A673 (cell line): ENCODE measurements at regions not wholly inside any gene's neighbourhood (a gene's known extent, or its start where the extent isn't known, plus 50 kb on each side); places are given as distances from the start of the nearest gene placed in this dataset.

Experiments
- BruUV-seq: library from RNA; stranded (reverse); fragments of 400-500 nt; replicated peaks from 2 replicates; lab custom pipeline; 2021; lab: Mats Ljungman, UMichigan
- CTCF ChIA-PET: fragments of 300-600 bp; sonication (Branson Sonifier 250); formaldehyde crosslinking; loops from one replicate; lab custom pipeline; 2022; ENCODE audit warnings: antibody characterized with exemption; lab: Charles Lee
- POLR2A ChIA-PET: fragments of 300-600 bp; sonication (Branson Sonifier 250); formaldehyde crosslinking; loops from one replicate; lab custom pipeline; 2022; ENCODE audit warnings: antibody characterized with exemption; ENCODE audit not compliant: low non-redundant PET; lab: Charles Lee
- DNase-seq: peaks from one replicate; pipeline ENCODE4 v3.0.0-alpha.2; 2015; ENCODE audit warnings: low spot score
- H3K27ac ChIP-seq: fragments of 200-600 bp; sonication (generic); 2 replicates; pipeline ENCODE4 v1.5.1; 2016; ENCODE audit warnings: mixed run types, low read depth, mild to moderate bottlenecking, mixed read lengths, antibody characterized with exemption, low read length; ENCODE audit not compliant: poor library complexity, severe bottlenecking
- H3K27me3 ChIP-seq: fragments of 200-600 bp; sonication (generic); replicated peaks from 2 replicates; pipeline ENCODE4 v1.6.1; 2017; ENCODE audit warnings: mixed run types, low read depth, mild to moderate bottlenecking, mixed read lengths, antibody characterized with exemption, low read length; ENCODE audit not compliant: insufficient read depth, poor library complexity
- H3K36me3 ChIP-seq: fragments of 200-600 bp; sonication (generic); 2 replicates; pipeline ENCODE4 v1.6.1; 2016; ENCODE audit warnings: mixed run types, mild to moderate bottlenecking, mixed read lengths, antibody characterized with exemption, low read length; ENCODE audit not compliant: insufficient read depth, poor library complexity, severe bottlenecking
- H3K4me1 ChIP-seq: fragments of 200-600 bp; sonication (generic); 2 replicates; pipeline ENCODE4 v1.6.1; 2017; ENCODE audit warnings: mixed run types, mild to moderate bottlenecking, mixed read lengths, antibody characterized with exemption, low read length; ENCODE audit not compliant: insufficient read depth, poor library complexity, severe bottlenecking
- H3K4me3 ChIP-seq: fragments of 200-600 bp; sonication (generic); 2 replicates; pipeline ENCODE4 v1.5.1; 2016; ENCODE audit warnings: low read depth, mixed run types, mild to moderate bottlenecking, mixed read lengths, low read length; ENCODE audit not compliant: poor library complexity, severe bottlenecking
- H3K9me3 ChIP-seq: fragments of 200-600 bp; sonication (generic); 2 replicates; pipeline ENCODE4 v1.6.1; 2016; ENCODE audit warnings: mixed run types, low read depth, mild to moderate bottlenecking, mixed read lengths, antibody characterized with exemption, low read length; ENCODE audit not compliant: poor library complexity, severe bottlenecking
- EZH2 ChIP-seq: fragments of 200-600 bp; sonication (generic); IDR thresholded peaks from 2 replicates; pipeline ENCODE4 v1.6.1; 2017; ENCODE audit warnings: borderline replicate concordance, low read depth, mild to moderate bottlenecking, mixed read lengths, antibody characterized with exemption, low read length; ENCODE audit not compliant: poor library complexity, severe bottlenecking
- intact Hi-C: fragments of 100-400 bp; cut with micrococcal nuclease; formaldehyde crosslinking; loops from one replicate; pipeline ENCODE4 v1.10.0; 2022; ENCODE audit not compliant: unreplicated experiment
- TF ChIP-seq, protein P1 (sequence below): fragments of 300-800, 200-600 bp; sonication (generic); conservative IDR thresholded peaks from 2 replicates; pipeline ENCODE4 v1.5.1; 2017; ENCODE audit warnings: low read depth, mild to moderate bottlenecking, antibody characterized with exemption, low read length, moderate library complexity, mixed read lengths

GRCh38 chr12:127670294-127670693, 596.7 kb upstream of the TMEM132C start:
- Histone ChIP-seq H3K27me3 (peaks cover 21% of the 10 kb centered on the region), H3K4me1 (no peaks in the 10 kb centered on the region), H3K36me3 (no peaks in the 10 kb centered on the region), H3K27ac (no peak overlapping the region), H3K9me3 (no peaks in the 10 kb centered on the region), H3K4me3 (no peak overlapping the region)
- no TSS peak for BruUV-seq
- TF ChIP-seq, protein P1, sequence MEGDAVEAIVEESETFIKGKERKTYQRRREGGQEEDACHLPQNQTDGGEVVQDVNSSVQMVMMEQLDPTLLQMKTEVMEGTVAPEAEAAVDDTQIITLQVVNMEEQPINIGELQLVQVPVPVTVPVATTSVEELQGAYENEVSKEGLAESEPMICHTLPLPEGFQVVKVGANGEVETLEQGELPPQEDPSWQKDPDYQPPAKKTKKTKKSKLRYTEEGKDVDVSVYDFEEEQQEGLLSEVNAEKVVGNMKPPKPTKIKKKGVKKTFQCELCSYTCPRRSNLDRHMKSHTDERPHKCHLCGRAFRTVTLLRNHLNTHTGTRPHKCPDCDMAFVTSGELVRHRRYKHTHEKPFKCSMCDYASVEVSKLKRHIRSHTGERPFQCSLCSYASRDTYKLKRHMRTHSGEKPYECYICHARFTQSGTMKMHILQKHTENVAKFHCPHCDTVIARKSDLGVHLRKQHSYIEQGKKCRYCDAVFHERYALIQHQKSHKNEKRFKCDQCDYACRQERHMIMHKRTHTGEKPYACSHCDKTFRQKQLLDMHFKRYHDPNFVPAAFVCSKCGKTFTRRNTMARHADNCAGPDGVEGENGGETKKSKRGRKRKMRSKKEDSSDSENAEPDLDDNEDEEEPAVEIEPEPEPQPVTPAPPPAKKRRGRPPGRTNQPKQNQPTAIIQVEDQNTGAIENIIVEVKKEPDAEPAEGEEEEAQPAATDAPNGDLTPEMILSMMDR: no peak
- no peak for TF ChIP-seq EZH2
- intact Hi-C loops: loop anchor here (10.0 kb wide), 2 partner anchors 375 to 565 kb away; no protein-coding TSS in a partner anchor
- DNase-seq: no peak
- ChIA-PET POLR2A (interaction anchor here (0.6 kb wide), 1 partner anchor 19 kb away, joined by 3 read pairs; no protein-coding TSS in a partner anchor), CTCF (no interaction called here)

- POLR2A ChIA-PET: interaction anchor here (0.6 kb wide), 1 partner anchor 18 kb away, joined by 3 read pairs; no protein-coding TSS in a partner anchor
- H3K27ac ChIP-seq: no peak overlapping the region
- CTCF ChIA-PET: no interaction called here
- H3K4me1 ChIP-seq: no peaks in the 10 kb centered on the region
- no peaks in the 10 kb centered on the region for H3K9me3 ChIP-seq
- no TSS peak for BruUV-seq
- intact Hi-C loops: loop anchor here (10.0 kb wide), 2 partner anchors 376 to 566 kb away; no protein-coding TSS in a partner anchor
- H3K36me3 ChIP-seq: no peaks in the 10 kb centered on the region
- H3K27me3 ChIP-seq: peaks cover 21% of the 10 kb centered on the region
- no peak overlapping the region for H3K4me3 ChIP-seq
- DNase-seq: no peak
- no peak for TF ChIP-seq EZH2
- TF ChIP-seq, protein P1: no peak
These were observed 596.2 kb upstream of the TMEM132C start for GRCh38 chr12:127670796-127671195.

GRCh38 chr12:127675936-127676335, 591.0 kb upstream of the TMEM132C start:
- CTCF ChIA-PET: no interaction called here
- H3K27ac ChIP-seq: no peak overlapping the region
- no TSS peak for BruUV-seq
- H3K36me3 ChIP-seq: no peaks in the 10 kb centered on the region
- H3K27me3 ChIP-seq: no peaks in the 10 kb centered on the region
- intact Hi-C loops: loop anchor here (2.0 to 10.0 kb wide), 5 partner anchors 294 to 1607 kb away; no protein-coding TSS in a partner anchor
- TF ChIP-seq, protein P1: no peak
- TF ChIP-seq EZH2: no peak
- DNase-seq: no peak
- H3K4me1 ChIP-seq: no peaks in the 10 kb centered on the region
- no peaks in the 10 kb centered on the region for H3K9me3 ChIP-seq
- POLR2A ChIA-PET: no interaction called here
- no peak overlapping the region for H3K4me3 ChIP-seq
